ENCODE measurements at regions not wholly inside any gene's neighbourhood (a gene's known extent, or its start where the extent isn't known, plus 50 kb on each side); places are given as distances from the start of the nearest gene placed in this dataset.

- TF ChIP-seq CTCF (IDR thresholded peaks at IDR 0.05) (no peak), MXI1 (IDR thresholded peaks at IDR 0.05; ENCODE audit: low read depth, low read length) (no peak), ELF1 (IDR thresholded peaks at IDR 0.05) (no peak), YY1 (IDR thresholded peaks at IDR 0.05; ENCODE audit: low read depth) (no peak), RFX5 (IDR thresholded peaks at IDR 0.05; ENCODE audit: low read length) (no peak), POLR2AphosphoS5 (IDR thresholded peaks at IDR 0.05; ENCODE audit: low read depth, low read length) (no peak), ZBTB33 (IDR thresholded peaks at IDR 0.05; ENCODE audit: borderline replicate concordance, low read depth) (no peak), GATA2 (CRISPR knock-in tag; IDR thresholded peaks at IDR 0.05) (no peak), TCF12 (IDR thresholded peaks at IDR 0.05) (no peak), SMC3 (IDR thresholded peaks at IDR 0.05; ENCODE audit: low read depth, low read length) (no peak)
Measured at GRCh38 chr1:77632216-77632615, 50.2 kb downstream of the ZZZ3 start.

Data from SK-N-SH (cell line).